ENCODE measurements at regions not wholly inside any gene's neighbourhood (a gene's known extent, or its start where the extent isn't known, plus 50 kb on each side); places are given as distances from the start of the nearest gene placed in this dataset.

DNA sequence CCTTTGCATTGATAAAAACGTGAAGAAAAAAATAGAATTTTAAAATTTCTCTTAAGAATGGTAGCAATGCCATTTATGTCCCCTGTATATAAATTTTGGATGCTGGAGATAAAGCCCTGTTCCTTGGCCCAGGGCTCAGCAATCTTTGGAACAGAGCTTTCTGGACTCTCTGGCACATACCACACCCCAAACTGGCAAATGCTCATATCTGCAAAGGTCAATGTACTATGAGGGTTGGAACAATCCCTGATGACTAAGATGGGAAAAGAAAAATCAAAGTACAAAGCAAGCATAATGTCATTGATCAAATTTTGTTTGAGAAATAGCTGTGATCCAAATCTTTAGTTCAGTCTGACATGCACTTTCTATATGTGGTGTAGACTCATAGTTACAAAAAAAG is 158.1 kb upstream of the HCRTR2 start:
- TF ChIP-seq, protein P1, sequence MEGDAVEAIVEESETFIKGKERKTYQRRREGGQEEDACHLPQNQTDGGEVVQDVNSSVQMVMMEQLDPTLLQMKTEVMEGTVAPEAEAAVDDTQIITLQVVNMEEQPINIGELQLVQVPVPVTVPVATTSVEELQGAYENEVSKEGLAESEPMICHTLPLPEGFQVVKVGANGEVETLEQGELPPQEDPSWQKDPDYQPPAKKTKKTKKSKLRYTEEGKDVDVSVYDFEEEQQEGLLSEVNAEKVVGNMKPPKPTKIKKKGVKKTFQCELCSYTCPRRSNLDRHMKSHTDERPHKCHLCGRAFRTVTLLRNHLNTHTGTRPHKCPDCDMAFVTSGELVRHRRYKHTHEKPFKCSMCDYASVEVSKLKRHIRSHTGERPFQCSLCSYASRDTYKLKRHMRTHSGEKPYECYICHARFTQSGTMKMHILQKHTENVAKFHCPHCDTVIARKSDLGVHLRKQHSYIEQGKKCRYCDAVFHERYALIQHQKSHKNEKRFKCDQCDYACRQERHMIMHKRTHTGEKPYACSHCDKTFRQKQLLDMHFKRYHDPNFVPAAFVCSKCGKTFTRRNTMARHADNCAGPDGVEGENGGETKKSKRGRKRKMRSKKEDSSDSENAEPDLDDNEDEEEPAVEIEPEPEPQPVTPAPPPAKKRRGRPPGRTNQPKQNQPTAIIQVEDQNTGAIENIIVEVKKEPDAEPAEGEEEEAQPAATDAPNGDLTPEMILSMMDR (conservative IDR thresholded peaks at IDR 0.05; ENCODE audit: low read length) = no peak
- no peak for TF ChIP-seq EZH2phosphoT487 (IDR thresholded peaks at IDR 0.05; ENCODE audit: borderline replicate concordance)

All from Loucy (cell line).